ENCODE measurements at regions not wholly inside any gene's neighbourhood (a gene's known extent, or its start where the extent isn't known, plus 50 kb on each side); places are given as distances from the start of the nearest gene placed in this dataset.

DNA sequence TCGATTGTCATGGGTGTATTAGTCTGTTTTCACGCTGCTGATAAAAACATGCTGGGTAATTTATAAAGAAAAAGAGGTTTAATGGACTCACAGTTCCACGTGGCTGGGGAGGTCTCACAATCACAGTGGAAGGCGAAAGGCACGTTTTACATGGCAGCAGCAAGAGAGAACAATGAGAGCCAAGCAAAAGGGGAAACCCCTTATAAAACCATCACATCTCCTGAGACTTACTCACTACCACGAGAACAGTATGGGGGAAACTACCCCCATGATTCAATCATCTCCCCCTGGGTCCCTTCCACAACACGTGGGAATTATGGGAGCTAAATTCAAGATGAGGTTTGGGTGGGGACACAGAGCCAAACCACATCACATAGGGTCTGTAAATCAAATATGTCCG lies 167.4 kb upstream of the XYLT1 start:
- TF ChIP-seq, protein P1, sequence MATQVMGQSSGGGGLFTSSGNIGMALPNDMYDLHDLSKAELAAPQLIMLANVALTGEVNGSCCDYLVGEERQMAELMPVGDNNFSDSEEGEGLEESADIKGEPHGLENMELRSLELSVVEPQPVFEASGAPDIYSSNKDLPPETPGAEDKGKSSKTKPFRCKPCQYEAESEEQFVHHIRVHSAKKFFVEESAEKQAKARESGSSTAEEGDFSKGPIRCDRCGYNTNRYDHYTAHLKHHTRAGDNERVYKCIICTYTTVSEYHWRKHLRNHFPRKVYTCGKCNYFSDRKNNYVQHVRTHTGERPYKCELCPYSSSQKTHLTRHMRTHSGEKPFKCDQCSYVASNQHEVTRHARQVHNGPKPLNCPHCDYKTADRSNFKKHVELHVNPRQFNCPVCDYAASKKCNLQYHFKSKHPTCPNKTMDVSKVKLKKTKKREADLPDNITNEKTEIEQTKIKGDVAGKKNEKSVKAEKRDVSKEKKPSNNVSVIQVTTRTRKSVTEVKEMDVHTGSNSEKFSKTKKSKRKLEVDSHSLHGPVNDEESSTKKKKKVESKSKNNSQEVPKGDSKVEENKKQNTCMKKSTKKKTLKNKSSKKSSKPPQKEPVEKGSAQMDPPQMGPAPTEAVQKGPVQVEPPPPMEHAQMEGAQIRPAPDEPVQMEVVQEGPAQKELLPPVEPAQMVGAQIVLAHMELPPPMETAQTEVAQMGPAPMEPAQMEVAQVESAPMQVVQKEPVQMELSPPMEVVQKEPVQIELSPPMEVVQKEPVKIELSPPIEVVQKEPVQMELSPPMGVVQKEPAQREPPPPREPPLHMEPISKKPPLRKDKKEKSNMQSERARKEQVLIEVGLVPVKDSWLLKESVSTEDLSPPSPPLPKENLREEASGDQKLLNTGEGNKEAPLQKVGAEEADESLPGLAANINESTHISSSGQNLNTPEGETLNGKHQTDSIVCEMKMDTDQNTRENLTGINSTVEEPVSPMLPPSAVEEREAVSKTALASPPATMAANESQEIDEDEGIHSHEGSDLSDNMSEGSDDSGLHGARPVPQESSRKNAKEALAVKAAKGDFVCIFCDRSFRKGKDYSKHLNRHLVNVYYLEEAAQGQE (IDR thresholded peaks at IDR 0.05; ENCODE audit: insufficient read depth in 1 of 2, low read depth in 2 of 2, low read length in 2 of 2): no peak
- TF ChIP-seq POLR2AphosphoS5 (IDR thresholded peaks at IDR 0.05; ENCODE audit: low read depth, low read length): no peak
- no peak for TF ChIP-seq FOXP2 (optimal IDR thresholded peaks at IDR 0.05; ENCODE audit: borderline replicate concordance, extremely low read depth, extremely low read length, insufficient read depth)
